Trophoblast cell (in vitro differentiated cells and primary cell): ENCODE measurements at regions not wholly inside any gene's neighbourhood (a gene's known extent, or its start where the extent isn't known, plus 50 kb on each side); places are given as distances from the start of the nearest gene placed in this dataset.

ENCODE experiments used
- DNase-seq, 2 donors: peaks; one replicate each; pipeline ENCODE4 v3.0.0-alpha.2; 2016
- H2AFZ ChIP-seq: 2 replicates; pipeline ENCODE4 v1.6.1; 2013; ENCODE audit warnings: low read length, moderate library complexity, mild to moderate bottlenecking; ENCODE audit not compliant: insufficient read depth, poor library complexity
- H2AK5ac ChIP-seq: 2 replicates; pipeline ENCODE4 v1.6.1; 2013; ENCODE audit warnings: mild to moderate bottlenecking, low read length
- H2BK120ac ChIP-seq: 2 replicates; pipeline ENCODE4 v1.6.1; 2013; ENCODE audit warnings: low read length, mild to moderate bottlenecking, moderate library complexity; ENCODE audit not compliant: insufficient read depth, poor library complexity
- H2BK12ac ChIP-seq: 2 replicates; pipeline ENCODE4 v1.6.1; 2013; ENCODE audit warnings: mild to moderate bottlenecking, low read length, moderate library complexity
- H2BK5ac ChIP-seq: 2 replicates; pipeline ENCODE4 v1.6.1; 2013; ENCODE audit warnings: low read length, low read depth, moderate library complexity, mild to moderate bottlenecking; ENCODE audit not compliant: poor library complexity
- H3K14ac ChIP-seq: 2 replicates; pipeline ENCODE4 v1.6.1; 2013; ENCODE audit warnings: mild to moderate bottlenecking, low read length
- H3K18ac ChIP-seq: 2 replicates; pipeline ENCODE4 v1.6.1; 2013; ENCODE audit warnings: mild to moderate bottlenecking, low read length
- H3K23ac ChIP-seq: 2 replicates; pipeline ENCODE4 v1.6.1; 2013; ENCODE audit warnings: low read length
- H3K27ac ChIP-seq: 2 replicates; pipeline ENCODE4 v1.5.1; 2013; ENCODE audit warnings: low read depth, mild to moderate bottlenecking, inconsistent platforms, low read length, moderate library complexity
- H3K27me3 ChIP-seq: 2 replicates; pipeline ENCODE4 v1.6.1; 2013; ENCODE audit warnings: inconsistent platforms, mild to moderate bottlenecking, low read length, moderate library complexity; ENCODE audit not compliant: insufficient read depth
- H3K36me3 ChIP-seq, 2 experiments: 1 replicate in 1 of 2; 2 replicates in 1 of 2; pipeline ENCODE4 v1.6.1; 2013; ENCODE audit warnings: low read length in 2 of 2, mild to moderate bottlenecking in 2 of 2, moderate library complexity in 1 of 2; ENCODE audit not compliant: insufficient read depth in 2 of 2, control insufficient read depth in 1 of 2
- H3K4ac ChIP-seq: 2 replicates; pipeline ENCODE4 v1.6.1; 2013; ENCODE audit warnings: low read depth, mild to moderate bottlenecking, low read length, moderate library complexity
- H3K4me1 ChIP-seq, 2 experiments: 1 replicate in 1 of 2; 2 replicates in 1 of 2; pipeline ENCODE4 v1.6.1; 2013; ENCODE audit warnings: low read length in 2 of 2, mild to moderate bottlenecking in 2 of 2, moderate library complexity in 1 of 2; ENCODE audit not compliant: insufficient read depth in 2 of 2, control insufficient read depth in 1 of 2
- H3K4me2 ChIP-seq: 2 replicates; pipeline ENCODE4 v1.6.1; 2013; ENCODE audit warnings: inconsistent platforms, mild to moderate bottlenecking, low read length, moderate library complexity
- H3K4me3 ChIP-seq: 2 replicates; pipeline ENCODE4 v1.5.1; 2013; ENCODE audit warnings: mild to moderate bottlenecking, low read depth, low read length, inconsistent platforms
- H3K79me1 ChIP-seq: one replicate; pipeline ENCODE4 v1.6.1; 2013; ENCODE audit warnings: low read length
- H3K79me2 ChIP-seq: 2 replicates; pipeline ENCODE4 v1.6.1; 2013; ENCODE audit warnings: low read length, mild to moderate bottlenecking; ENCODE audit not compliant: control insufficient read depth, insufficient read depth, poor library complexity
- H3K9ac ChIP-seq: 2 replicates; pipeline ENCODE4 v1.6.1; 2013; ENCODE audit warnings: mild to moderate bottlenecking, low read length
- H3K9me3 ChIP-seq: 2 replicates; pipeline ENCODE4 v1.6.1; 2013; ENCODE audit warnings: low read depth, mild to moderate bottlenecking, control low read depth, inconsistent platforms, low read length; ENCODE audit not compliant: insufficient read depth
- H4K12ac ChIP-seq: 2 replicates; pipeline ENCODE4 v1.6.1; 2013; ENCODE audit warnings: low read depth, mild to moderate bottlenecking, low read length, moderate library complexity
- H4K8ac ChIP-seq: 2 replicates; pipeline ENCODE4 v1.6.1; 2013; ENCODE audit warnings: low read depth, mild to moderate bottlenecking, low read length, moderate library complexity
- H4K91ac ChIP-seq: one replicate; pipeline ENCODE4 v1.6.1; 2013; ENCODE audit warnings: low read depth, mild to moderate bottlenecking, low read length, moderate library complexity
- WGBS: extraction: QIAGEN DNeasy Blood & Tissue Kit; methylation state at CpG from one replicate; pipeline ENCODE4 v1.1.7; 2013; ENCODE audit warnings: missing lambda C conversion rate; ENCODE audit not compliant: insufficient read length, insufficient coverage; ENCODE audit errors: extremely low coverage; 5-methylcytosine and 5-hydroxymethylcytosine counted together

DNA sequence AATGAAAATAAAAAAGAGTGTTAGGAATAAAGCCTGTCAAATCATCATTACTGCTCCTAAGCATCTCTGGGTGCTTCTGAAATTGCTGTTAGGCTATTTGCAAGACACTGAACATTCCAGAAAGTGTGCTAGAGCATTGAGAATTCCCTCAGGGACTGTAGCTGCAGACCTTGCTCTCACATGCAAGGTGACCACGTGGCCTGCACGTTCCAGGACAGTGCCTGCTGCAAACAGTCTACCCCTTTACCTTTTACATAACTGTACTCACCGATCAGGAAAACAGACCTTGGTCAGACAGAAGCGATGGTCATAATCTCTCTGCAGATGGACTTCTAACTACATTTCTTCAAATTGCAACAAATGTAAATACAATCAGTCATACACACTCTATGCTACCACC is 164.5 kb downstream of the PSMG1 start:
- H3K18ac ChIP-seq: no peak overlapping the region
- H3K79me1 ChIP-seq: peaks cover 3% of the 10 kb centered on the region
- no peak overlapping the region for H4K8ac ChIP-seq
- H3K4ac ChIP-seq: no peak overlapping the region
- H3K4me1 ChIP-seq: peaks cover 18 to 22% of the 10 kb centered on the region in 2 experiments
- no peak overlapping the region for H2AFZ ChIP-seq
- no peaks in the 10 kb centered on the region for H3K9me3 ChIP-seq
- H4K12ac ChIP-seq: no peak overlapping the region
- no peak overlapping the region for H2AK5ac ChIP-seq
- H2BK5ac ChIP-seq: no peak overlapping the region
- peak; percentile 79 to 90 for DNase-seq
- no peak overlapping the region for H2BK120ac ChIP-seq
- no peak overlapping the region for H3K27ac ChIP-seq
- no peak overlapping the region for H3K4me3 ChIP-seq
- no peak overlapping the region for H3K14ac ChIP-seq
- no peaks in the 10 kb centered on the region for H3K27me3 ChIP-seq
- H4K91ac ChIP-seq: no peak overlapping the region
- no peak overlapping the region for H3K9ac ChIP-seq
- H3K36me3 ChIP-seq: no peaks in the 10 kb centered on the region
- no peak overlapping the region for H3K4me2 ChIP-seq
- WGBS: no CpG with 5 or more reads among the region's 4 CpGs
- H2BK12ac ChIP-seq: no peak overlapping the region
- no peaks in the 10 kb centered on the region for H3K79me2 ChIP-seq
- H3K23ac ChIP-seq: no peak overlapping the region

- Histone ChIP-seq H4K12ac (no peak overlapping the region), H3K14ac (no peak overlapping the region), H2BK5ac (no peak overlapping the region), H3K36me3 (no peaks in the 10 kb centered on the region), H3K4me1 (peaks cover 13 to 14% of the 10 kb centered on the region in 2 experiments), H2BK12ac (no peak overlapping the region), H2AFZ (no peak overlapping the region), H3K4me3 (no peak overlapping the region), H3K27ac (no peak overlapping the region), H3K18ac (no peak overlapping the region), H3K9me3 (peaks cover 1% of the 10 kb centered on the region), H4K91ac (no peak overlapping the region), H3K79me2 (no peaks in the 10 kb centered on the region), H3K4me2 (no peak overlapping the region), H3K4ac (no peak overlapping the region), H2AK5ac (no peak overlapping the region), H3K79me1 (peaks cover 3% of the 10 kb centered on the region), H3K27me3 (no peaks in the 10 kb centered on the region), H3K23ac (no peak overlapping the region), H2BK120ac (no peak overlapping the region), H4K8ac (no peak overlapping the region), H3K9ac (no peak overlapping the region)
- DNase-seq: no peak
- no CpG with 5 or more reads among the region's 4 CpGs for WGBS
Measured at GRCh38 chr21:39016740-39017315, 166.4 kb downstream of the PSMG1 start.

- Histone ChIP-seq H3K4me2 (no peak overlapping the region), H2AFZ (no peak overlapping the region), H3K4me3 (no peak overlapping the region), H2BK5ac (no peak overlapping the region), H4K91ac (no peak overlapping the region), H3K18ac (no peak overlapping the region), H3K4me1 (no peaks in the 10 kb centered on the region), H3K27ac (no peak overlapping the region), H3K36me3 (no peaks in the 10 kb centered on the region), H3K79me2 (no peaks in the 10 kb centered on the region), H2BK12ac (no peak overlapping the region), H3K14ac (no peak overlapping the region), H2BK120ac (no peak overlapping the region), H3K9me3 (peaks cover 1% of the 10 kb centered on the region), H3K27me3 (no peaks in the 10 kb centered on the region), H4K12ac (no peak overlapping the region), H3K9ac (no peak overlapping the region), H2AK5ac (no peak overlapping the region), H3K4ac (no peak overlapping the region), H3K23ac (no peak overlapping the region), H4K8ac (no peak overlapping the region), H3K79me1 (no peaks in the 10 kb centered on the region)
- peak; percentile 51 to 75 for DNase-seq
- WGBS: no CpG with 5 or more reads among the region's 9 CpGs
Measured at GRCh38 chr21:39014747-39015146, 168.5 kb downstream of the PSMG1 start.

- H2BK120ac ChIP-seq: no peak overlapping the region
Measured at GRCh38 chr21:39012326-39013230, 170.7 kb downstream of the PSMG1 start.

More at GRCh38 chr21:39012326-39013230, 170.7 kb downstream of the PSMG1 start:
- Histone ChIP-seq H3K36me3 (no peaks in the 10 kb centered on the region), H3K27me3 (no peaks in the 10 kb centered on the region), H3K9me3 (peaks cover 1% of the 10 kb centered on the region), H3K18ac (no peak overlapping the region), H3K4me1 (no peaks in the 10 kb centered on the region), H4K12ac (no peak overlapping the region), H3K79me2 (no peaks in the 10 kb centered on the region), H3K14ac (no peak overlapping the region), H3K4me2 (no peak overlapping the region), H3K4me3 (no peak overlapping the region), H3K9ac (no peak overlapping the region), H2BK12ac (no peak overlapping the region), H3K23ac (no peak overlapping the region), H3K79me1 (no peaks in the 10 kb centered on the region), H2AFZ (no peak overlapping the region), H4K8ac (no peak overlapping the region), H4K91ac (no peak overlapping the region), H3K27ac (no peak overlapping the region), H2AK5ac (no peak overlapping the region), H2BK5ac (no peak overlapping the region), H3K4ac (no peak overlapping the region)
- WGBS: 96% methylated on average over 4 of the region's 15 CpGs
- DNase-seq: peak in 1 of 2 donors; percentile 56
